ENCODE measurements at regions not wholly inside any gene's neighbourhood (a gene's known extent, or its start where the extent isn't known, plus 50 kb on each side); places are given as distances from the start of the nearest gene placed in this dataset.

DNA sequence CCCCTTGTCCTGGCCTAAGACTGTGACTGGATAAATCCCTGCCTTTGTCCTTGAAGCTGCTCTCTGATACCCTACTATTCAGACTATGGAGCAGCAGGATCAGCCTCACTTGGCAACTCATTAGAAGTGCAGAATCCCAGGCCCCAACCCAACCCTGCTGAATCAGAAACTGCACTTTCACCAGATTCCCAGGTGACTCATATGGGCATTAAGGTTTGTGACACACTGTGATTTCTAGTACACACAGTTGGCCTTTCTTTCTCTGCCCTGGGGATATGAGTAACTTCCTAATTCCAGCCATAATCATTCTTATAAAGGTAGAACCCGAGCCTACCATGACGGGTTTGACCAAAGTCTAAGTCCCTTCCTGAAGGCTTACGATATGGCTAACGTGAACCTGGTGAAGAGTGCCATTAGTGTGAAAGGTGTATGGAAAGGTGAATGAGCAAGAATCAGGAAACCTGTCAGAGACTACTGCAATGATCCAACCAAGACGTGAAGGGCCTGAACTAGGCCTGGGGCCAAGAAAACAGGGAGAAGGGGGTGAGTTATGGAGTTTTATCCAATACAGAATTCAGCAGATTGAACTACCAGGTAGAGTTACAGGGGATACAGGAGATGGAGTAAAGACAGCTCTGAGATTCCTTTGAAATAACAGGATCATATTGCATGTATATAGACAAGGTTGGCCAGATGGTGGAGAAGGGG is 533.0 kb downstream of the BNC2 start:
- BruUV-seq (replicated peaks), result no TSS peak
- ChIA-PET POLR2A (interaction anchor here (1.6 kb wide), 1 partner anchor 28 kb away, joined by 4 read pairs; no protein-coding TSS in a partner anchor), CTCF (interaction anchor here (0.6 kb wide), 1 partner anchor 885 kb away, joined by 3 read pairs; no protein-coding TSS in a partner anchor)
- Mint-ChIP-seq H3K27ac (ENCODE audit: low read depth, unreplicated experiment) (peak overlapping the region; percentile 83), H3K27me3 (ENCODE audit: insufficient read depth, unreplicated experiment) (no peaks in the 10 kb centered on the region), H3K9me3 (ENCODE audit: unreplicated experiment) (no peaks in the 10 kb centered on the region), H3K4me3 (ENCODE audit: unreplicated experiment) (peak overlapping the region; percentile 14), H3K4me1 (ENCODE audit: insufficient read depth, unreplicated experiment) (peaks cover 34% of the 10 kb centered on the region), H3K36me3 (ENCODE audit: insufficient read depth, unreplicated experiment) (no peaks in the 10 kb centered on the region)
- peak; percentile 99 for DNase-seq (ENCODE audit: unreplicated experiment)
- no peak for TF ChIP-seq CTCF (IDR thresholded peaks at IDR 0.05; ENCODE audit: unreplicated experiment)
- intact Hi-C loops (cut with micrococcal nuclease), result loop anchor here (5.0 kb wide), 1 partner anchor 50 kb away; no protein-coding TSS in a partner anchor

DNA sequence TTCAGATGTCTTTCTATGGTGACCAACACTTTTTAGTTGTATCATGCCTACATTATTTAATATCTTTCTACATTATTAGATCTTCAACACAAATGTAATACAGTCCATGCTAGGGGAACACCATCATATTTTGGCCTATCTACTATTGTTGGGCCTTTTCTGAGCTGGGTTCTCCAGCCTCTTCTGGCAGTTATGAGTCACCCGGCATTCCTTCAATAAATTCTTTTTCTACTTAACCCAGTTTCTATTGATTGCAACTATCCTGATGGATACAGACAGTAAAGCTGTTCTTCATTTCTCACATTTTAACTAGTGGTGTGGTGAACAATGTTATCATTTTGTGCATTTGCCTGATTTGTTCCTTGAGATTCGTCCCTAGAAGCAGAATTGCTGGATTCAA is 529.3 kb downstream of the BNC2 start:
- CTCF ChIA-PET, result interaction anchor here (0.9 kb wide), 1 partner anchor 460 kb away, joined by 3 read pairs; no protein-coding TSS in a partner anchor
- no TSS peak for BruUV-seq (replicated peaks)
- Mint-ChIP-seq H3K27ac (ENCODE audit: low read depth, unreplicated experiment) (no peak overlapping the region), H3K36me3 (ENCODE audit: insufficient read depth, unreplicated experiment) (no peaks in the 10 kb centered on the region), H3K27me3 (ENCODE audit: insufficient read depth, unreplicated experiment) (no peaks in the 10 kb centered on the region), H3K4me1 (ENCODE audit: insufficient read depth, unreplicated experiment) (peaks cover 36% of the 10 kb centered on the region), H3K9me3 (ENCODE audit: unreplicated experiment) (no peaks in the 10 kb centered on the region), H3K4me3 (ENCODE audit: unreplicated experiment) (no peak overlapping the region)
- POLR2A ChIA-PET, result interaction anchor here (1.1 kb wide), 1 partner anchor 14 kb away, joined by 3 read pairs; no protein-coding TSS in a partner anchor
- intact Hi-C loops (cut with micrococcal nuclease), result no loop called here
- no peak for DNase-seq (ENCODE audit: unreplicated experiment)
- TF ChIP-seq CTCF (IDR thresholded peaks at IDR 0.05; ENCODE audit: unreplicated experiment), result no peak

DNA sequence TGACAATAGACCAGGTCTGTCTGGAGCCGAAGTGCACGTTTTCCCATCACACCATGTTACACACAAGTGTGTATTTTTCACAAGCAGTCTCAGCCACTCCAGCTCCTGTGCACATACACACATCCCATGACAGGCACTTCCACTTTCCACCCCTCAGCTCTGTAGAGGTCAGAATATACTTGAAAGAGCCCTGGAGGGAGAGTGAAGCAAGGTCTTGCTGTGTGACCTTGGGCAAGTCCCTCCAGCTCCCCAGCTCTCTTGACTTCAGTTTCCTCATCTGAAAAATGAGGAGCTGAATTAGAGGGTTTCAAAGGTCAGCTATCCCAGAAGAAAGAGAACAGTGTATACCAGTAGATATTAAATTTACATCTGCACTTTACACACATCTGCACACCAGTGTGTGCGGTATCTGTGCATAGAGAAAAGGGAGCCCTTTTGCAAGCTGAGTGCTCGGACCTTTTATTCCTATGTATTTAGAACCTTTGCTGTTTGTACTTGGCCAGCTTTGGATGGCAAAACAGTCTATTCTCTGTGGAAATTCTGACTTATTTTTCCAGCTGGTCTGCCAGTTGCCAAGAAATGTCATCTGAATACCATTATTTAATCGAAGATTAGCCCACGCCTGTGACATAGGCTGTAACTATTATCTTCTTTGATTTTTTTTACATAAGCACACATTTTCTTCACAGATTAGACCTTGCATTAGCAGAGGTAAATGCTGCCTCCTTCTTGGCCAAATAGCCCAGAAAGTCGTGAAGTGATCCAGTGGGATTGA is 528.0 kb downstream of the BNC2 start:
- no peaks in the 10 kb centered on the region for H3K36me3 Mint-ChIP-seq (ENCODE audit: insufficient read depth, unreplicated experiment)
- DNase-seq (ENCODE audit: unreplicated experiment), result no peak
- no peaks in the 10 kb centered on the region for H3K27me3 Mint-ChIP-seq (ENCODE audit: insufficient read depth, unreplicated experiment)
- peaks cover 26% of the 10 kb centered on the region for H3K4me1 Mint-ChIP-seq (ENCODE audit: insufficient read depth, unreplicated experiment)
- ChIA-PET POLR2A (interaction anchor here (1.1 kb wide), 1 partner anchor 13 kb away, joined by 3 read pairs; no protein-coding TSS in a partner anchor), CTCF (interaction anchor here (0.6 to 0.9 kb wide), 4 partner anchors 75 to 461 kb away, joined by 3 to 6 read pairs (median 4); no protein-coding TSS in a partner anchor)
- BruUV-seq (replicated peaks), result no TSS peak
- no peaks in the 10 kb centered on the region for H3K9me3 Mint-ChIP-seq (ENCODE audit: unreplicated experiment)
- intact Hi-C loops (cut with micrococcal nuclease), result no loop called here
- H3K27ac Mint-ChIP-seq (ENCODE audit: low read depth, unreplicated experiment), result no peak overlapping the region
- no peak for TF ChIP-seq CTCF (IDR thresholded peaks at IDR 0.05; ENCODE audit: unreplicated experiment)
- H3K4me3 Mint-ChIP-seq (ENCODE audit: unreplicated experiment), result no peak overlapping the region
